HCT116 (cell line): ENCODE measurements at regions not wholly inside any gene's neighbourhood (a gene's known extent, or its start where the extent isn't known, plus 50 kb on each side); places are given as distances from the start of the nearest gene placed in this dataset.

Experiments
- CBX3 ChIP-seq: IDR thresholded peaks from 2 replicates; pipeline ENCODE4 v1.6.1; 2012; ENCODE audit warnings: low read depth
- CTCF ChIP-seq, 3 experiments: fragments of 200-600 bp in 1 of 3; sonication (generic) in 1 of 3; IDR thresholded peaks in 2 of 3; conservative IDR thresholded peaks in 1 of 3; 2 replicates each; pipeline ENCODE4 v1.5.1; 2012 to 2017; ENCODE audit warnings: low read depth in 2 of 3, low read length in 2 of 3, antibody characterized with exemption in 1 of 3, borderline replicate concordance in 1 of 3, control low read depth in 1 of 3, mild to moderate bottlenecking in 1 of 3, mixed read lengths in 1 of 3, mixed run types in 1 of 3, moderate library complexity in 1 of 3; ENCODE audit not compliant: insufficient read depth in 1 of 3
- POLR2A ChIP-seq: IDR thresholded peaks from 2 replicates; pipeline ENCODE4 v1.7.0; 2011; ENCODE audit warnings: borderline replicate concordance; ENCODE audit not compliant: insufficient read depth, insufficient read length; ENCODE audit errors: extremely low read depth
- SIN3A ChIP-seq: IDR thresholded peaks from 2 replicates; pipeline ENCODE4 v1.6.1; 2012; ENCODE audit warnings: low read depth
- ZNF274 ChIP-seq: fragments of 200-500 bp; sonication (Bioruptor generic); IDR thresholded peaks from 2 replicates; pipeline ENCODE4 v1.6.1; 2014; ENCODE audit warnings: mild to moderate bottlenecking, low read depth, low read length, inconsistent platforms

GRCh38 chr19:32103541-32103940, 241.9 kb upstream of the ZNF507 start:
- TF ChIP-seq ZNF274 (no peak), CTCF (IDR thresholded peaks at IDR 0.05 in 2 of 3, conservative IDR thresholded peaks at IDR 0.05 in 1 of 3; ENCODE audit: borderline replicate concordance in 1 of 3, insufficient read depth in 1 of 3, low read depth in 2 of 3, low read length in 2 of 3) (no peak), POLR2A (no peak), SIN3A (no peak), CBX3 (no peak)
